Osteocyte (in vitro differentiated cells): ENCODE measurements at regions not wholly inside any gene's neighbourhood (a gene's known extent, or its start where the extent isn't known, plus 50 kb on each side); places are given as distances from the start of the nearest gene placed in this dataset.

Experiments used
- DNase-seq: peaks from one replicate; pipeline ENCODE4 v3.0.0; 2021; ENCODE audit warnings: mixed read lengths; ENCODE audit not compliant: unreplicated experiment; ENCODE audit errors: extremely low spot score
- H3K27ac Mint-ChIP-seq: one replicate; pipeline ENCODE4 v1.8.0; 2021; ENCODE audit warnings: mild to moderate bottlenecking, mixed read lengths; ENCODE audit not compliant: unreplicated experiment
- H3K27me3 Mint-ChIP-seq: one replicate; pipeline ENCODE4 v1.8.0; 2021; ENCODE audit warnings: mixed read lengths; ENCODE audit not compliant: unreplicated experiment
- H3K36me3 Mint-ChIP-seq: one replicate; pipeline ENCODE4 v1.8.0; 2021; ENCODE audit warnings: mixed read lengths; ENCODE audit not compliant: unreplicated experiment
- H3K4me1 Mint-ChIP-seq: one replicate; pipeline ENCODE4 v1.8.0; 2021; ENCODE audit warnings: mixed read lengths; ENCODE audit not compliant: unreplicated experiment
- H3K4me3 Mint-ChIP-seq: one replicate; pipeline ENCODE4 v1.8.0; 2021; ENCODE audit warnings: mild to moderate bottlenecking, moderate library complexity, mixed read lengths; ENCODE audit not compliant: unreplicated experiment
- H3K9me3 Mint-ChIP-seq: one replicate; pipeline ENCODE4 v1.8.0; 2021; ENCODE audit warnings: mixed read lengths; ENCODE audit not compliant: unreplicated experiment
- CTCF ChIP-seq: fragments of 200-600 bp; sonication (generic); IDR thresholded peaks from 2 replicates; pipeline ENCODE4 v1.5.0; 2021; ENCODE audit warnings: antibody characterized with exemption, mild to moderate bottlenecking, moderate library complexity

- H3K9me3 Mint-ChIP-seq = no peaks in the 10 kb centered on the region
- H3K27ac Mint-ChIP-seq = no peak overlapping the region
- no peak for DNase-seq
- H3K4me1 Mint-ChIP-seq = no peaks in the 10 kb centered on the region
- H3K4me3 Mint-ChIP-seq = no peak overlapping the region
- TF ChIP-seq CTCF = no peak
- no peaks in the 10 kb centered on the region for H3K27me3 Mint-ChIP-seq
- H3K36me3 Mint-ChIP-seq = no peaks in the 10 kb centered on the region
These were observed 263.9 kb upstream of the B3GAT1 start for GRCh38 chr11:134675983-134676382.

GRCh38 chr11:134674974-134675373 lies 262.9 kb upstream of the B3GAT1 start:
- Mint-ChIP-seq H3K9me3 (no peaks in the 10 kb centered on the region), H3K4me3 (no peak overlapping the region), H3K27me3 (no peaks in the 10 kb centered on the region), H3K36me3 (no peaks in the 10 kb centered on the region), H3K27ac (no peak overlapping the region), H3K4me1 (no peaks in the 10 kb centered on the region)
- no peak for DNase-seq
- no peak for TF ChIP-seq CTCF

DNA sequence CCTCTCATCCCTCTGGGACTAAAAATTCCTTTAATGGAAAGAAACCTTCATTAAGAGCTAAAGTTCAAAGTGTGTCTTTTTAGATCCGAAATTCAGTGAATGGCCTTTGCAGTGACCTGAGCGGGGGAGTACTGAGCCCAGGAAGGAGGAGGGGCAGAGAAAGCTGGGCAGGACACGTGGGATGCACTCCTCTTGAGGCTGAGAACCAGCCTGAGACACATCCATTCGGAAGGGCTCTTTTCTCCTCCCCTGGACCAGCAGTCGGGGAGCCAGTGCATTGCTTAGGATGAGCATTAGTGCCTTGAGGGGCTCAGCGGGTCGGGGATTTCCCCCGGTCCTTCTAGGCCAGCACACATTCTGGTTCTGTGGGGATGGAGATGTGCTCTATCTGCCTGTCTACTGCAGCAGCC lies 258.9 kb upstream of the B3GAT1 start:
- Mint-ChIP-seq H3K4me3 (no peak overlapping the region), H3K27me3 (no peaks in the 10 kb centered on the region), H3K36me3 (no peaks in the 10 kb centered on the region), H3K27ac (no peak overlapping the region), H3K9me3 (peaks cover 3% of the 10 kb centered on the region), H3K4me1 (no peaks in the 10 kb centered on the region)
- TF ChIP-seq CTCF = no peak
- DNase-seq = no peak

- no peak overlapping the region for H3K27ac Mint-ChIP-seq
- no peaks in the 10 kb centered on the region for H3K36me3 Mint-ChIP-seq
- peaks cover 3% of the 10 kb centered on the region for H3K9me3 Mint-ChIP-seq
- no peaks in the 10 kb centered on the region for H3K27me3 Mint-ChIP-seq
- H3K4me3 Mint-ChIP-seq = no peak overlapping the region
- no peaks in the 10 kb centered on the region for H3K4me1 Mint-ChIP-seq
- peak; percentile 72 for DNase-seq
- no peak for TF ChIP-seq CTCF
These were observed 258.3 kb upstream of the B3GAT1 start for GRCh38 chr11:134670247-134670782.

- no peaks in the 10 kb centered on the region for H3K27me3 Mint-ChIP-seq
These were observed 257.8 kb upstream of the B3GAT1 start for GRCh38 chr11:134669796-134670195.

More at GRCh38 chr11:134669796-134670195, 257.8 kb upstream of the B3GAT1 start:
- Mint-ChIP-seq H3K9me3 (peaks cover 3% of the 10 kb centered on the region), H3K4me1 (no peaks in the 10 kb centered on the region), H3K4me3 (no peak overlapping the region), H3K27ac (no peak overlapping the region), H3K36me3 (no peaks in the 10 kb centered on the region)
- DNase-seq = no peak
- TF ChIP-seq CTCF = no peak
